ENCODE measurements at regions not wholly inside any gene's neighbourhood (a gene's known extent, or its start where the extent isn't known, plus 50 kb on each side); places are given as distances from the start of the nearest gene placed in this dataset.

- no peak for DNase-seq
Observed at GRCh38 chr18:61756244-61756643, 136.6 kb downstream of the RNF152 start.

GRCh38 chr18:61755555-61755954 is 137.3 kb downstream of the RNF152 start:
- DNase-seq = no peak

- DNase-seq = no peak
Observed at GRCh38 chr18:61754039-61754583, 138.7 kb downstream of the RNF152 start.

- no peak for DNase-seq
Observed at GRCh38 chr18:61753373-61753772, 139.4 kb downstream of the RNF152 start.

GRCh38 chr18:61752973-61753372 is 139.8 kb downstream of the RNF152 start:
- DNase-seq = no peak

GRCh38 chr18:61750840-61751668 is 141.8 kb downstream of the RNF152 start:
- DNase-seq = no peak

GRCh38 chr18:61749546-61749945 is 143.3 kb downstream of the RNF152 start:
- DNase-seq = no peak

GRCh38 chr18:61749031-61749430 is 143.8 kb downstream of the RNF152 start:
- DNase-seq = no peak

- no peak for DNase-seq
Observed at GRCh38 chr18:61748004-61748403, 144.8 kb downstream of the RNF152 start.

- DNase-seq = no peak
Observed at GRCh38 chr18:61743775-61744531, 148.9 kb downstream of the RNF152 start.

GRCh38 chr18:61742565-61743429 is 150.0 kb downstream of the RNF152 start:
- no peak for DNase-seq

- no peak for DNase-seq
Observed at GRCh38 chr18:61741881-61742454, 150.8 kb downstream of the RNF152 start.

- DNase-seq = no peak
Observed at GRCh38 chr18:61738488-61738887, 154.3 kb downstream of the RNF152 start.

GRCh38 chr18:61738042-61738441 is 154.8 kb downstream of the RNF152 start:
- no peak for DNase-seq

- DNase-seq = no peak
Observed at GRCh38 chr18:61736133-61736532, 156.7 kb downstream of the RNF152 start.

GRCh38 chr18:61735564-61736102 is 157.2 kb downstream of the RNF152 start:
- no peak for DNase-seq

- DNase-seq = no peak
Observed at GRCh38 chr18:61734396-61734795, 158.4 kb downstream of the RNF152 start.

GRCh38 chr18:61732854-61733253 is 160.0 kb downstream of the RNF152 start:
- no peak for DNase-seq

- DNase-seq = no peak
Observed at GRCh38 chr18:61731693-61732376, 161.0 kb downstream of the RNF152 start.

- no peak for DNase-seq
Observed at GRCh38 chr18:61731178-61731577, 161.6 kb downstream of the RNF152 start.

GRCh38 chr18:61729322-61729721 is 163.5 kb downstream of the RNF152 start:
- no peak for DNase-seq
